HG03064 (cell line): ENCODE measurements at regions not wholly inside any gene's neighbourhood (a gene's known extent, or its start where the extent isn't known, plus 50 kb on each side); places are given as distances from the start of the nearest gene placed in this dataset.

Experiments used
- ATAC-seq: cut with Tn5 transposase; IDR thresholded peaks from one replicate; pipeline ENCODE4 v1.9.1; 2021; ENCODE audit warnings: low read depth; ENCODE audit not compliant: unreplicated experiment

GRCh38 chr2:180180511-180180910, 173.4 kb upstream of the CWC22 start:
- ATAC-seq = no peak

DNA sequence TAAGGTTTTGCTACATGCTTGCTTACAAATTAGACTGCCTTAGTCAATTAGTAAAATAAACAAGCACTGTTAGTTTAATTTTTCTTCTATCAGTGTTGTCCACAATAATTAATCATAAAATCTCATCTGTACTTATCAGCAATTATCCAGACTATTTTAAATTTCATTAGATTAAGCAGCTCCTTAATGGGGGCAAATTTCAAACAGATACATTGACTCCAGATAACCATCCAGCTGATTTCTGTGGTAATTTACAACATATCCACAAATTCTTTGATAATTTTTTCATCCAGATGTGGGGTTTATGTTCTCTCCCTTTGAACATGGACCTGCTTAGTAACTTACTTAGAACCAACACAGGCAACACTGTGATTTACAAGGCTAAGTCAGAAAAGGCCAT, 170.4 kb upstream of the CWC22 start:
- ATAC-seq = no peak

- ATAC-seq = no peak
Measured at GRCh38 chr2:180175736-180176135, 168.6 kb upstream of the CWC22 start.

DNA sequence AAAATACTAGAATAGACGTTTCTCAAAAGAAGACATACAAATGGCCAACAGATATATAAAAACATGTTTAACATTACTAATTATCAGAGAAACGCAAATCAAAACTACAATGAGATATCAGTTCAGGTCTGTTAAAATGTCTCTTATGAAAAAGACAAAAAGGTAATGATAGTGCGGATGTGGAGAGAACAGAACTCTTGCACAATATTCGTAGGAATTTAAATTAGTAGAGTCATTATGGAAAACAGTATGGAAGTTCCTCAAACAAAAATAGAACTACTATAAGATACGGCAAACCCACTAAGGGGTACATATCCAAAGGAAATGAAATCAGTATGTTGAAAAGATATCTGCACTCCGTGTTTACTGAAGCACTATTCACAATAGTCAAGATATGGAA, 167.5 kb upstream of the CWC22 start:
- no peak for ATAC-seq

DNA sequence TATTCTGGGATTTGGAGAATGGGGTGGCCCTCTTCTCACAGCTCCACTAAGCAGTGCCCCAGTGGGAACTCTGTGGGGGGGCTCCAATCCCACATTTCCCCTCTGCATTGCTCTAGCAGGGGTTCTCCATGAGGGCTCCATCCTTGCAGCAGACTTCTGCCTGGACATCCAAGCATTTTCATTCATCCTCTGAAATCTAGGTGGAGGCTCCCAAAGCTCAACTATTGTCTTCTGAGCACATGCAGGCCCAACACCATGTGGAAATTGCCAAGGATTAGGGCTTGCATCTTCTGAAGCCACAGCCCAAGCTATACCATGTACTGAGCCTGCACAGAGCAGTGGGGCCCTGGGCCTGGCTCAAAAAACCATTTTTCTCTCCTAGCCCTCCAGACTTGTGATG, 162.4 kb upstream of the CWC22 start:
- ATAC-seq = no peak

DNA sequence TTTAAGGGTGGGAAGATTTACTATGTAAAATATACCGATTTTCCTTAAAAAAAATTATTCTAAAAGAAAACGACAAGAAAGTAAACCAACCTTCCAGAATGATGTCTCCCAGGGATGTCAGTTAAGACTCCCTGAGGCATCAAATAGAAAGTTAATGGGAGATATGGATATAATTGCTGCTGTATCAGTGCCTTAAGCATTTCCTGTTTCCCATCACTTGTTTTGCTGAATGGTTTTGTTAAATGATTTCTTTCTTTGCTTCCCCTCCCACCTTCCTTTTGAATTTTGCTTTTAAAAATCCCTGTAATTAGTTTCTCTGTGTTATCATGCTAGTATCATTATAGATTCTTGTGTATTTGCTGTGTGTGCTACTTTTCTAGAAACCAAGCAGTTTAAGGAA, 154.3 kb upstream of the CWC22 start:
- ATAC-seq = no peak

GRCh38 chr2:180159921-180160320, 152.8 kb upstream of the CWC22 start:
- no peak for ATAC-seq

- no peak for ATAC-seq
Measured at GRCh38 chr2:180158961-180159360, 151.9 kb upstream of the CWC22 start.

GRCh38 chr2:180156651-180157050, 149.6 kb upstream of the CWC22 start:
- ATAC-seq = no peak

GRCh38 chr2:180150606-180151005, 143.5 kb upstream of the CWC22 start:
- ATAC-seq = no peak

DNA sequence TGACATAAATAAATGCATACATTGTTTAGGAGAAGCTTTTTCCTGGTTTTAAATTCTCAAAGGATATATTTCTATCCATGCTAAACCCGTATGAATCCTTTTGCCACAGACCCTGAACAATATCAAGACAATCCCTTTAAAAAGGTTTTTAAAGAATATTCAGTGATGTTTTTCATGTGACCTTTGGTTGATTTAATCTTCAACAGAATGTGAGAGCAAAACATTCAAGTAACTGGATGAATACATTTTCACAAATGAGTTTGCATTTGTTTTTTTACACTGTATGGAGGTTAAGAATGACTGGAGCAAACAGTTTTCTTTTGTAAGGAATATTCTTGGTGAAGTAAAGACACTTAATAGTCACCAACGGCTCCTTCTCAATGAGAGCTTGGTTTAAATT, 139.4 kb upstream of the CWC22 start:
- ATAC-seq = no peak

- ATAC-seq = no peak
Measured at GRCh38 chr2:180146114-180146513, 139.0 kb upstream of the CWC22 start.

DNA sequence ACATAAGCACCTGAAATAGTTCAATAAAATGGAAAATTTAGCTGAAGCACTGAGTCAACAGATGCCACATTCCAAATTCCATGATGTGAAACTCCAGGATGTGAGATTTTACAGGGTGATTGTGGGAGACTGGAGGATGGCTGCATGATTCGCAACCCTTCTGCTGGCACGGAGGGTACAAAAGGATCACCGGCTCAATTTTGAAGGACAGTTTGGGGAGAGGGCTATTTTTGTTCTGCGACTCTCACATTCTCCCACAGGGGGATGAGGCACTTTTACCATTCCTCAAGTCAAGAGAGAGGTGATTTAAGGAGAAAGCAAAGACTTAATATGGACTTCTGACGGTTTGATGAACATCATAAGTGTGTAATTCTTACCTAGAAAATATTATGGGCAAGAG, 138.1 kb upstream of the CWC22 start:
- ATAC-seq = no peak

GRCh38 chr2:180144338-180144813, 137.3 kb upstream of the CWC22 start:
- ATAC-seq = no peak

DNA sequence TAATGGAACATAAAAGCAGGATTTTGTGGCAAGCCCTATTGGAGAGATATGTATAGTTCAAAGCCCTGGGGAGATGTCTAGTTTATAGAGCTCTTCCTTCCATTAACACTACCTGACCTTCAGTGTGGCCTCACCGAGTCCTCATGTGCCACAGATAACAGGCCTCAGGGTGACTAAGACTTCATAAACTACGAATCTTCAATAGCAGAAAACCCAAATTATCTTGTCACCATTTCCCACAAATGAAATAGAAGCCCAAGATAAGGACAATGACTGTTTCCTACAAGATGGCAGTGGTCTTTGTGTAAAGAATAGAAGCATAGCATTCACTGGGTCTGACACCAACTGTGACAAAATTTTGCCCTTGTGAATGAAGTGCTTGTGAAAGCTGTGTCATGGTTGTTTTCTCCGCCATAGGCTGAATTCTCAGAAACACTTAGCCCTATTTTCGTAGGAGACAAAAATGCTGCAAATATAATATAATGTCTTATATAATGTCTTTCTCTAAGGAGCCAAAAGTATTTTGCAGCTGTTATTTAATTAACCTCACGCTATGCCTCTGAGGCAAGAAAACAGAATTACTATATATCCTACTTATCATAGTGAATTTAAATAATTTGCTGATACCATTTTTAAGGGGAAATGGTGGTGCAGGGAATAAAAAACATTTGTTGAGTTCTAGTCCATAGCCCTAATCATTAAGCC, 136.7 kb upstream of the CWC22 start:
- ATAC-seq = no peak

DNA sequence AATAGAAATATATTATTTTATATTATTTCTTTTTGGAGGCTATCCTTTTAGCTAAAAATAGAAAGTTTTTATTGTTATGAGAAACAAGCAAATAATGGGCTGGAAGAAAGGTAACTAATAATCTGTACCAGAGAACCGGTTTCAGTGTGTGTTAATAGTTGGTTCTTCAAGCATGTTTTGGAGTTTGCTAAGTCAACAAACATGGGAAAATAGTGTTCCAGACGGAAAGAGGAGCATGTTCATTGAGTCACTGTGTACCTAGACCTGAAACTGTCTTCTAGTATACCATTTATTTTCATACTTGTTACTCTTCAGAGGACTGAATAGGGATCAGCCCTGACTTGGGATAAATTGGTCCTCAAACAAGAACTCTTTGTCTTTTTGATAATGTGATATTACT, 134.5 kb upstream of the CWC22 start:
- no peak for ATAC-seq

DNA sequence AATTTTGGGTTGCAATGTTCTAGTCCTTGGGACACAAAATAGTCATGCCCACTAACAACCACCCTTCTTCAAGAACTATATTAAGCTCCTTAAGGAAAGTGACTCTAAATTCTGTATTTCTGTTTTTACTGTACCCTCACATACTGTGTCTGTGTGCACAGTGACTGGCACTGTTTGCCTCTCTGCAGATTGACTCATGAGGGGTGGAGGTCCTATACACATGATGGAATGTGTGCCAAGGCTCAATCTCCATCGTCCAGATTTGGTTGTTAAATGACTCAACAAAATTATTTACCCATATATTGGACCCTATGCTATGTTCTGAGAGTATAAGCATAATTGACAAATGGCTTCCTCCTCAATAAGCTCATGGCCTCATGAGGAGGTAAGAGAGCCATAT, 126.6 kb upstream of the CWC22 start:
- no peak for ATAC-seq

GRCh38 chr2:180130403-180130802, 123.3 kb upstream of the CWC22 start:
- no peak for ATAC-seq

- no peak for ATAC-seq
Measured at GRCh38 chr2:180128861-180129260, 121.8 kb upstream of the CWC22 start.

DNA sequence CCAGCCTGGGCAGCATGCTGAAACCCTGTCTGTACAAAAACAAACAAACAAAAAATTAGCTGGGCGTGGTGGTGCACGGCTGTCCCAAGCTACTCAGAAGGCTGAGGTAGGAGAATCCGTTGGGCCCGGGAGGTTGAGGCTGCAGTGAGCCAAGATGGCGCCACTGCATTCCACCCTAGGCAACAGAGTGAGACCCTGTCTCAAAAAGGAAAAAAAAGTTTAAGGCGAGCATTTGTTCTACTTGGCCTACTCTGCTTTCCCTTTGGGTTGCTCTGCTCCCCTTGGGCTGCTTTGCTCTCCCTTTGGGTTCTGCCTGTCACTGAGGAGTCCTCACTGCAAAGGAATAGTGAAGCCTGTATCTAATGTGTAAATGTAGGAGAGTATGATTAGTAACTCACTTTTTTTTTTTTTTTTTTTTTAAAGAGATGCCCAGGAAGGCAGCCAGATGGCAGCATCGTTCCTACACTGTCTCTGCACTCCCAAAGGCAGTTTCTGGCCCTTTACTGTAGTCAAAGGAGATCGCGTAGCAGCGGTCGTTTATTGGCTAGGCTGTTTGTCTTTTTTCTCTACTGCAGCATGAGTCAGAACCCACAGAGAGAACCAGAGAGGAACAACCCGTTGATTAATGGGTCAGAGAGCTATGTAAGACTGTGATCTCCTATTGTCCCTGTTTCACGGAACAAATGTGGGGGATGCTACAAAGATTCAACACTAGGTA, 118.3 kb upstream of the CWC22 start:
- ATAC-seq = peak; percentile 69

- peak; percentile 59 for ATAC-seq
Measured at GRCh38 chr2:180124273-180125139, 117.4 kb upstream of the CWC22 start.
